Left ventricle myocardium inferior (tissue), 1 donor: ENCODE measurements at regions not wholly inside any gene's neighbourhood (a gene's known extent, or its start where the extent isn't known, plus 50 kb on each side); places are given as distances from the start of the nearest gene placed in this dataset.

ENCODE experiments used
- DNase-seq: peaks from one replicate; pipeline ENCODE4 v3.0.0-alpha.2; 2020
- H3K27ac ChIP-seq: fragments of 200-600 bp; replicated peaks from 2 replicates; pipeline ENCODE4 v1.8.0; 2021
- H3K27me3 ChIP-seq: fragments of 200-600 bp; 2 replicates; pipeline ENCODE4 v1.8.0; 2021; ENCODE audit warnings: low read depth
- H3K36me3 ChIP-seq: fragments of 200-600 bp; 2 replicates; pipeline ENCODE4 v1.8.0; 2021
- H3K4me1 ChIP-seq: fragments of 200-600 bp; 2 replicates; pipeline ENCODE4 v1.8.0; 2021
- H3K4me3 ChIP-seq: fragments of 200-600 bp; 2 replicates; pipeline ENCODE4 v1.8.0; 2021; ENCODE audit warnings: mild to moderate bottlenecking, moderate library complexity
- H3K9me3 ChIP-seq: fragments of 200-600 bp; replicated peaks from 2 replicates; pipeline ENCODE4 v1.8.0; 2021
- CTCF ChIP-seq: fragments of 200-600 bp; IDR thresholded peaks from 2 replicates; pipeline ENCODE4 v1.8.0; 2021; ENCODE audit warnings: antibody characterized with exemption, mild to moderate bottlenecking, borderline replicate concordance
- intact Hi-C: fragments of 100-400 bp; cut with micrococcal nuclease; formaldehyde crosslinking; loops from one replicate; pipeline ENCODE4 v1.11.0; 2022
- donor health status: DM: no; HTN: yes; CAD: no; lungs with severe emphysema.

- peaks cover 26% of the 10 kb centered on the region for H3K9me3 ChIP-seq
- no peak for DNase-seq
- intact Hi-C loops = no loop called here
- H3K4me3 ChIP-seq = no peak overlapping the region
- H3K27me3 ChIP-seq = no peaks in the 10 kb centered on the region
- peaks cover 61% of the 10 kb centered on the region for H3K4me1 ChIP-seq
- H3K27ac ChIP-seq = peak overlapping the region; percentile 45
- no peak for TF ChIP-seq CTCF
- H3K36me3 ChIP-seq = no peaks in the 10 kb centered on the region
Observed at GRCh38 chr13:39879286-39880035, 224.0 kb downstream of the COG6 start.

GRCh38 chr13:39881383-39881782, 225.9 kb downstream of the COG6 start:
- H3K4me1 ChIP-seq = peaks cover 43% of the 10 kb centered on the region
- no peak for TF ChIP-seq CTCF
- no peak overlapping the region for H3K4me3 ChIP-seq
- H3K27ac ChIP-seq = no peak overlapping the region
- no peak for DNase-seq
- no peaks in the 10 kb centered on the region for H3K36me3 ChIP-seq
- intact Hi-C loops = no loop called here
- peaks cover 39% of the 10 kb centered on the region for H3K9me3 ChIP-seq
- no peaks in the 10 kb centered on the region for H3K27me3 ChIP-seq

GRCh38 chr13:39881887-39882286, 226.4 kb downstream of the COG6 start:
- no peaks in the 10 kb centered on the region for H3K27me3 ChIP-seq
- intact Hi-C loops = no loop called here
- H3K27ac ChIP-seq = no peak overlapping the region
- no peak overlapping the region for H3K4me3 ChIP-seq
- H3K36me3 ChIP-seq = no peaks in the 10 kb centered on the region
- TF ChIP-seq CTCF = no peak
- H3K9me3 ChIP-seq = peaks cover 39% of the 10 kb centered on the region
- DNase-seq = no peak
- peaks cover 39% of the 10 kb centered on the region for H3K4me1 ChIP-seq

- no peaks in the 10 kb centered on the region for H3K27me3 ChIP-seq
- peaks cover 39% of the 10 kb centered on the region for H3K9me3 ChIP-seq
- TF ChIP-seq CTCF = no peak
- no peak overlapping the region for H3K4me3 ChIP-seq
- H3K36me3 ChIP-seq = no peaks in the 10 kb centered on the region
- intact Hi-C loops = no loop called here
- peaks cover 25% of the 10 kb centered on the region for H3K4me1 ChIP-seq
- no peak overlapping the region for H3K27ac ChIP-seq
- no peak for DNase-seq
Observed at GRCh38 chr13:39884166-39884565, 228.7 kb downstream of the COG6 start.

- intact Hi-C loops = no loop called here
- H3K4me1 ChIP-seq = peaks cover 9% of the 10 kb centered on the region
- no peaks in the 10 kb centered on the region for H3K36me3 ChIP-seq
- DNase-seq = no peak
- no peaks in the 10 kb centered on the region for H3K27me3 ChIP-seq
- H3K9me3 ChIP-seq = peaks cover 39% of the 10 kb centered on the region
- no peak overlapping the region for H3K27ac ChIP-seq
- no peak for TF ChIP-seq CTCF
- no peak overlapping the region for H3K4me3 ChIP-seq
Observed at GRCh38 chr13:39886336-39886735, 230.9 kb downstream of the COG6 start.
